WTC11 (cell line): ENCODE measurements at regions not wholly inside any gene's neighbourhood (a gene's known extent, or its start where the extent isn't known, plus 50 kb on each side); places are given as distances from the start of the nearest gene placed in this dataset.

ENCODE experiments used
- ATAC-seq: fragments of 200-7000 bp; cut with Tn5 transposase; 2 replicates; pipeline ENCODE4 v1.10.0; 2021; ENCODE audit warnings: mild to moderate bottlenecking, moderate library complexity
- CTCF ChIA-PET: fragments of 300-600 bp; sonication (Branson Sonifier 250); formaldehyde crosslinking; loops from one replicate; lab custom pipeline; 2021; ENCODE audit warnings: antibody characterized with exemption; lab: Charles Lee
- POLR2A ChIA-PET: fragments of 350-600 bp; sonication (Branson Sonifier 250); formaldehyde crosslinking; loops from one replicate; lab custom pipeline; 2021; ENCODE audit warnings: antibody characterized with exemption; lab: Charles Lee
- DNase-seq: peaks from one replicate; pipeline ENCODE4 v3.0.0; 2021; ENCODE audit warnings: low spot score
- H3K27ac Mint-ChIP-seq: 2 replicates; pipeline ENCODE4 v1.8.0; 2021; ENCODE audit warnings: mixed read lengths
- H3K27me3 Mint-ChIP-seq: 2 replicates; pipeline ENCODE4 v1.8.0; 2021; ENCODE audit warnings: low read depth, mild to moderate bottlenecking, moderate library complexity, mixed read lengths
- H3K36me3 Mint-ChIP-seq: 2 replicates; pipeline ENCODE4 v1.8.0; 2021; ENCODE audit warnings: mixed read lengths
- H3K4me1 Mint-ChIP-seq: 2 replicates; pipeline ENCODE4 v1.8.0; 2022; ENCODE audit warnings: mixed read lengths
- H3K4me3 Mint-ChIP-seq: 2 replicates; pipeline ENCODE4 v1.8.0; 2021; ENCODE audit warnings: mild to moderate bottlenecking, moderate library complexity, mixed read lengths
- H3K9me3 Mint-ChIP-seq: 2 replicates; pipeline ENCODE4 v1.8.0; 2021; ENCODE audit warnings: mixed read lengths
- AFF4 ChIP-seq: sonication (generic); formaldehyde crosslinking; IDR thresholded peaks from 2 replicates; pipeline ENCODE4 v1.8.1; 2023; ENCODE audit warnings: mild to moderate bottlenecking, missing genetic modification reagents, borderline replicate concordance
- ARID4B ChIP-seq: sonication (generic); formaldehyde crosslinking; IDR thresholded peaks from 2 replicates; pipeline ENCODE4 v1.8.0; 2023; ENCODE audit warnings: missing genetic modification reagents, mild to moderate bottlenecking, borderline replicate concordance
- CTCF ChIP-seq: fragments of 200-600 bp; IDR thresholded peaks from 2 replicates; pipeline ENCODE4 v1.8.0; 2022; ENCODE audit warnings: antibody characterized with exemption
- E2F5 ChIP-seq: sonication (generic); formaldehyde crosslinking; IDR thresholded peaks from 2 replicates; pipeline ENCODE4 v1.8.1; 2022; ENCODE audit warnings: mild to moderate bottlenecking, moderate library complexity, missing genetic modification reagents
- IRF1 ChIP-seq: sonication (generic); formaldehyde crosslinking; IDR thresholded peaks from 2 replicates; pipeline ENCODE4 v1.8.0; 2023; ENCODE audit warnings: missing genetic modification reagents
- NR1H2 ChIP-seq: sonication (generic); formaldehyde crosslinking; IDR thresholded peaks from 2 replicates; pipeline ENCODE4 v1.9.0; 2021; ENCODE audit warnings: mild to moderate bottlenecking, moderate library complexity, missing genetic modification reagents
- PREB ChIP-seq: sonication (generic); formaldehyde crosslinking; IDR thresholded peaks from 2 replicates; pipeline ENCODE4 v1.8.1; 2022; ENCODE audit warnings: mild to moderate bottlenecking, missing genetic modification reagents, moderate library complexity, borderline replicate concordance
- ZNF263 ChIP-seq: sonication (generic); formaldehyde crosslinking; IDR thresholded peaks from 2 replicates; pipeline ENCODE4 v1.8.1; 2022; ENCODE audit warnings: low read depth, mild to moderate bottlenecking, moderate library complexity, missing genetic modification reagents
- ZNF423 ChIP-seq: fragments of 250-450 bp; sonication (Bioruptor Pico); IDR thresholded peaks from 2 replicates; pipeline ENCODE4 v2.1.2; 2022; ENCODE audit warnings: mild to moderate bottlenecking, moderate library complexity
- ZNF512 ChIP-seq: sonication (generic); formaldehyde crosslinking; IDR thresholded peaks from 2 replicates; pipeline ENCODE4 v1.8.1; 2022; ENCODE audit warnings: missing genetic modification reagents, borderline replicate concordance

GRCh38 chr9:86679909-86680308 is 267.4 kb downstream of the GAS1 start:
- DNase-seq (no peak), ATAC-seq (no peak)
- TF ChIP-seq NR1H2 (CRISPR knock-in tag) (no peak), ZNF512 (CRISPR knock-in tag) (no peak), ARID4B (CRISPR knock-in tag) (no peak), IRF1 (CRISPR knock-in tag) (no peak), AFF4 (CRISPR knock-in tag) (no peak), E2F5 (CRISPR knock-in tag) (no peak)
- Mint-ChIP-seq H3K27me3 (no peaks in the 10 kb centered on the region), H3K27ac (no peak overlapping the region), H3K9me3 (peaks cover 7% of the 10 kb centered on the region; the same call in 1 of the 2 replicates), H3K36me3 (no peaks in the 10 kb centered on the region), H3K4me1 (no peaks in the 10 kb centered on the region), H3K4me3 (no peak overlapping the region)
- ChIA-PET CTCF (no interaction called here), POLR2A (no interaction called here)

- Mint-ChIP-seq H3K4me3 (no peak overlapping the region), H3K9me3 (peaks cover 11% of the 10 kb centered on the region; the same call in 1 of the 2 replicates), H3K36me3 (no peaks in the 10 kb centered on the region), H3K27ac (no peak overlapping the region), H3K4me1 (no peaks in the 10 kb centered on the region), H3K27me3 (no peaks in the 10 kb centered on the region)
- POLR2A ChIA-PET: no interaction called here
- CTCF ChIA-PET: no interaction called here
- TF ChIP-seq ZNF423 (CRISPR knock-in tag): no peak
- TF ChIP-seq PREB: no peak
- no peak for TF ChIP-seq ZNF263 (CRISPR knock-in tag)
- no peak for TF ChIP-seq CTCF
- no peak for ATAC-seq
- DNase-seq: no peak
These were observed 270.9 kb downstream of the GAS1 start for GRCh38 chr9:86676396-86676795.
